ENCODE measurements at regions not wholly inside any gene's neighbourhood (a gene's known extent, or its start where the extent isn't known, plus 50 kb on each side); places are given as distances from the start of the nearest gene placed in this dataset.

DNA sequence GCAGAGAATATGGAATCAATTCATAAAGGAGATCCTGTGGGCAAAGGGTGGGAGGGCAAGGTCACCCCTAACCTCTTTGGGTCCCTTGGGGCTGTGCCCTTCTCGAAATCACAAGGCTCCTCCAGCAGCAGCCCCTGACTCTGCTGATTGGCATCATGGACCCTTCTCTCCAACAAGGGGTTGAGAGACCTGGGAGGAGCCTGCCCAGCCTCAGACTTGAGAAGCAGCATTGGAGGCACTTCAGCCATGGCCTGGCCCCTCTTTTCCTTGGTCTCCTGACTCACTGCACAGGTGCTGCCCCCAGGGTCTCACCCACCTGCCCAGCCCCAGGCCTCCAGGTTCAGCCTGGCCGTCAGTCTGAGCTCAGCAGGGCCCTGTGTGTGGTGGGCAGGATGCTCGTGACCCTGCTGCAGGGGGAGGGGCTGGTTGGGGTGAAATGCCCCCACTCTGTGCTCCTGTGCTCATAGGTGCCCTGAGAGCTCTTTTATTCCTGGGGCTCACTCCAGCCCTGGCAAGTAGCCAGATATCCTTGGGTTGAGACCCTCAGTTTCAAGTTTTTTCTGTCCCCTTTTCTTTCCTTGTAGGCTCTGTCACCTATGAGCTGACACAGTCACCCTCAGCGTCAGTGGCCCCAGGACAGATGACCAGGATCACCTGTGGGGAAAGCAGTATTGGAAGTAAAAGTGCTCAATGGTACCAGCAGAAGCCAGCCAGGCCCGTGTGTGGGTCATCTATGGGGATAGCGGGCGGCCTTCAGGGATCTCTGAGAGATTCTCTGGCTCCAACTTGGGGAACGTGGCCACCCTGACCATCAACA, 110.8 kb downstream of the GGTLC2 start:
- no peak for TF ChIP-seq CTCF (IDR thresholded peaks at IDR 0.05)
- TF ChIP-seq EZH2 (IDR thresholded peaks at IDR 0.05; ENCODE audit: borderline replicate concordance, insufficient read depth, low read depth, low read length, poor library complexity, severe bottlenecking), result no peak
